ENCODE measurements at regions not wholly inside any gene's neighbourhood (a gene's known extent, or its start where the extent isn't known, plus 50 kb on each side); places are given as distances from the start of the nearest gene placed in this dataset.

GRCh38 chr13:34764246-34764645 lies 177.8 kb upstream of the NBEA start:
- DNase-seq (no peak), ATAC-seq (ENCODE audit: low read depth) (no peak)
- H3K27me3 ChIP-seq (ENCODE audit: control insufficient read depth, insufficient read depth, low read length), result no peaks in the 10 kb centered on the region
- H3K4me3 ChIP-seq (ENCODE audit: insufficient read depth, low read depth, low read length), result no peak overlapping the region
- H3K4ac ChIP-seq (ENCODE audit: low read depth, low read length), result no peak overlapping the region
- no peaks in the 10 kb centered on the region for H3K4me1 ChIP-seq (ENCODE audit: control insufficient read depth, insufficient read depth, low read length)
- CTCF ChIA-PET, result no interaction called here
- H3K18ac ChIP-seq (ENCODE audit: low read depth, low read length), result no peak overlapping the region
- no peak overlapping the region for H2BK5ac ChIP-seq (ENCODE audit: low read depth, low read length, poor library complexity, severe bottlenecking)
- H3K9ac ChIP-seq (ENCODE audit: low read depth, low read length), result no peak overlapping the region
- H4K20me1 ChIP-seq (ENCODE audit: insufficient read depth, low read length), result no peaks in the 10 kb centered on the region
- no peak overlapping the region for H3K56ac ChIP-seq (ENCODE audit: extremely low read depth, insufficient read depth, low read length)
- POLR2A ChIA-PET (ENCODE audit: unreplicated experiment), result no interaction called here
- no peak overlapping the region for H3K4me2 ChIP-seq (ENCODE audit: low read depth, low read length)
- TF ChIP-seq MXI1 (IDR thresholded peaks at IDR 0.05; ENCODE audit: borderline replicate concordance, low read depth, low read length), result no peak
- TF ChIP-seq RCOR1 (IDR thresholded peaks at IDR 0.05; ENCODE audit: insufficient replicate concordance, low read length), result no peak
- TF ChIP-seq RFX5 (IDR thresholded peaks at IDR 0.05; ENCODE audit: low read depth, low read length), result no peak
- TF ChIP-seq SMC3 (IDR thresholded peaks at IDR 0.05; ENCODE audit: low read depth, low read length), result no peak
- TF ChIP-seq MAZ (IDR thresholded peaks at IDR 0.05; ENCODE audit: borderline replicate concordance, low read depth, low read length), result no peak
- TF ChIP-seq RAD21 (IDR thresholded peaks at IDR 0.05; ENCODE audit: low read length), result no peak
- no peak for TF ChIP-seq MAFK (IDR thresholded peaks at IDR 0.05; ENCODE audit: low read depth, low read length)
- no peak for TF ChIP-seq POLR2A (IDR thresholded peaks at IDR 0.05; ENCODE audit: low read depth, low read length)
- no peak for TF ChIP-seq CTCF (conservative IDR thresholded peaks at IDR 0.05; ENCODE audit: low read depth, low read length)
- no peak for TF ChIP-seq ELK1 (IDR thresholded peaks at IDR 0.05; ENCODE audit: borderline replicate concordance, low read depth, low read length)
- no peak for TF ChIP-seq NFE2L2 (IDR thresholded peaks at IDR 0.05; ENCODE audit: low read depth, low read length)
- no peak for TF ChIP-seq USF2 (IDR thresholded peaks at IDR 0.05; ENCODE audit: low read depth, low read length)
- TF ChIP-seq FOS (IDR thresholded peaks at IDR 0.05; ENCODE audit: low read depth, low read length), result no peak
- no peak for TF ChIP-seq BHLHE40 (IDR thresholded peaks at IDR 0.05; ENCODE audit: low read depth, low read length)
- H2BK120ac ChIP-seq (ENCODE audit: low read depth, low read length), result no peak overlapping the region
- no peak overlapping the region for H2AK5ac ChIP-seq (ENCODE audit: low read depth, low read length)
- H3K79me1 ChIP-seq (ENCODE audit: low read depth in 1 of 2, low read length in 2 of 2), result no peaks in the 10 kb centered on the region
- dilution Hi-C loops (cut with HindIII; ENCODE audit: low sequenced_read_pairs, unreplicated experiment), result no loop called here
- H4K91ac ChIP-seq (ENCODE audit: insufficient read depth, low read depth, low read length), result no peak overlapping the region
- H3K9me3 ChIP-seq (ENCODE audit: control insufficient read depth, insufficient read depth, low read length), result no peaks in the 10 kb centered on the region
- no peak overlapping the region for H2AK9ac ChIP-seq (replicated peaks; ENCODE audit: low read depth, low read length, poor library complexity)
- intact Hi-C loops (cut with micrococcal nuclease), result no loop called here
- H3K27ac ChIP-seq (ENCODE audit: insufficient read depth, low read length), result no peak overlapping the region
- BruUV-seq (replicated peaks), result no TSS peak
- H3K23ac ChIP-seq (ENCODE audit: low read depth, low read length), result no peak overlapping the region
- no peak overlapping the region for H2BK15ac ChIP-seq (ENCODE audit: low read depth, low read length)
- no CpG with 5 or more reads among the region's 2 CpGs for WGBS, 2 experiments (ENCODE audit: extremely low coverage in 2 of 2, insufficient read length in 1 of 2)
- in situ Hi-C loops (cut with MboI; ENCODE audit: low sequenced_read_pairs), result no loop called here
- no peak overlapping the region for H2BK20ac ChIP-seq (ENCODE audit: low read depth, low read length)
- no peaks in the 10 kb centered on the region for H3K36me3 ChIP-seq (ENCODE audit: control insufficient read depth, insufficient read depth, low read length)
- no peak overlapping the region for H3K14ac ChIP-seq (replicated peaks; ENCODE audit: low read depth, low read length)
- H4K8ac ChIP-seq (ENCODE audit: low read depth in 2 of 2, low read length in 2 of 2), result no peak overlapping the region
- no peak overlapping the region for H4K5ac ChIP-seq (ENCODE audit: low read depth, low read length)
- H3K9me1 ChIP-seq (ENCODE audit: insufficient read depth, low read length), result no peaks in the 10 kb centered on the region
- H2AFZ ChIP-seq (replicated peaks; ENCODE audit: low read length, poor library complexity), result no peak overlapping the region

All from IMR-90 (cell line).